HG02852 (cell line): ENCODE measurements at regions not wholly inside any gene's neighbourhood (a gene's known extent, or its start where the extent isn't known, plus 50 kb on each side); places are given as distances from the start of the nearest gene placed in this dataset.
"Not testable (repeated sequence)": the region's sequence is repeated elsewhere in the genome, so short reads cannot be mapped to it uniquely, and the experiment has no call there.

Experiments
- ATAC-seq: cut with Tn5 transposase; IDR thresholded peaks from one replicate; pipeline ENCODE4 v1.9.1; 2021; ENCODE audit warnings: mild to moderate bottlenecking, moderate library complexity; ENCODE audit not compliant: unreplicated experiment

GRCh38 chr15:84360902-84361301 is 125.3 kb downstream of the GOLGA6L4 start:
- ATAC-seq = not testable (repeated sequence)

GRCh38 chr15:84384421-84384820 is 148.8 kb downstream of the GOLGA6L4 start:
- ATAC-seq = not testable (repeated sequence)

- no peak for ATAC-seq
Observed at GRCh38 chr15:84387086-84387485, 151.5 kb downstream of the GOLGA6L4 start.

GRCh38 chr15:84388201-84388600 is 152.6 kb downstream of the GOLGA6L4 start:
- not testable (repeated sequence) for ATAC-seq

- not testable (repeated sequence) for ATAC-seq
Observed at GRCh38 chr15:84388638-84389037, 153.1 kb downstream of the GOLGA6L4 start.

- ATAC-seq = not testable (repeated sequence)
Observed at GRCh38 chr15:84390324-84390723, 154.8 kb downstream of the GOLGA6L4 start.

GRCh38 chr15:84391191-84391590 is 155.6 kb downstream of the GOLGA6L4 start:
- no peak for ATAC-seq

GRCh38 chr15:84392020-84392419 is 156.4 kb downstream of the GOLGA6L4 start:
- ATAC-seq = not testable (repeated sequence)

GRCh38 chr15:84393386-84393936 is 157.9 kb downstream of the GOLGA6L4 start:
- ATAC-seq = not testable (repeated sequence)

- not testable (repeated sequence) for ATAC-seq
Observed at GRCh38 chr15:84393966-84394365, 158.4 kb downstream of the GOLGA6L4 start.

GRCh38 chr15:84395384-84395783 is 159.8 kb downstream of the GOLGA6L4 start:
- ATAC-seq = not testable (repeated sequence)

- not testable (repeated sequence) for ATAC-seq
Observed at GRCh38 chr15:84395881-84396280, 160.3 kb downstream of the GOLGA6L4 start.

- not testable (repeated sequence) for ATAC-seq
Observed at GRCh38 chr15:84397066-84397465, 161.5 kb downstream of the GOLGA6L4 start.

GRCh38 chr15:84398087-84398486 is 162.5 kb downstream of the GOLGA6L4 start:
- not testable (repeated sequence) for ATAC-seq

GRCh38 chr15:84398763-84399701 is 163.5 kb downstream of the GOLGA6L4 start:
- no peak for ATAC-seq

- ATAC-seq = no peak
Observed at GRCh38 chr15:84400017-84400740, 164.6 kb downstream of the GOLGA6L4 start.

GRCh38 chr15:84400820-84401219 is 165.2 kb downstream of the GOLGA6L4 start:
- no peak for ATAC-seq

GRCh38 chr15:84401461-84401860 is 165.9 kb downstream of the GOLGA6L4 start:
- not testable (repeated sequence) for ATAC-seq

GRCh38 chr15:84401891-84402840 is 166.6 kb downstream of the GOLGA6L4 start:
- not testable (repeated sequence) for ATAC-seq
